Renal cortex interstitium (tissue), 11 donors: ENCODE measurements at regions not wholly inside any gene's neighbourhood (a gene's known extent, or its start where the extent isn't known, plus 50 kb on each side); places are given as distances from the start of the nearest gene placed in this dataset.
A peak's percentile ranks its signal among the peaks of the same experiment; 100 is the strongest.
"Not testable (repeated sequence)": the region's sequence is repeated elsewhere in the genome, so short reads cannot be mapped to it uniquely, and the experiment has no call there.

Source experiments
- DNase-seq, 11 donors: peaks; one replicate each; pipeline ENCODE4 v3.0.0-alpha.2; 2013; ENCODE audit warnings: low read depth in 9 of 11, low spot score in 4 of 11; ENCODE audit errors: extremely low read depth in 1 of 11

DNA sequence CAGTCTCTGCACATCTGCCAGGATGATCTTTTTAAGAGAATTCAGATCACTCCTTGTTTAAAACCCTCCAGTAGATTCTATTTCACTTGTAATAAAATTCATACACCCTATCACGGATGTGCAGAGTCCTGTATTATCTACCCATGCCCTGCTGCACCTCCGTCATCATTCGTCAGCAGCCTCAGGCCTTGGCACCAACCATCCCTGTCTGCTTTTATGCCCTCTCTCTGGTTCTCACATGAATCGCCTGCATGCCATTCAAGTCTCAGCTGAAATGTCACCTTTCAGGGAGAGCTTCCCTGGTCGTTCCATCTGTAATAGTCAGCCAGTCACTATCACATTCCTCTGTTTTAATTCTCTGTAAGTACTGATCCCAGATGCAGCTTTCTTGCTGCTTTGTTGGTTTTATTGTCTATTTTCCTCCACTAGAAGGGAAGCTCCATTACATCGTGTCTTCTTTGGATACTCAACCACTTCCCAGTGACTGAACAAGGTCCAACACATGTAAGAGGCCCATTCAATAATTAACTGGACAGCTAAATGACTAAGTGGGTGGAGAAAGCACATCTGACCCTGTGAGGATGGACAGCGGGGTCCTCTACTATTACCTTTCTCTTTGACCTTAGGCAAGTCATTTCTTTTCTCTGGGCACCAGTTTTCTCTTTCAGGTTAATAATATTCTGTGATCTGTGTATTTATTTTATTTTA, 81.2 kb upstream of the GOT2 start:
- no peak for DNase-seq

DNA sequence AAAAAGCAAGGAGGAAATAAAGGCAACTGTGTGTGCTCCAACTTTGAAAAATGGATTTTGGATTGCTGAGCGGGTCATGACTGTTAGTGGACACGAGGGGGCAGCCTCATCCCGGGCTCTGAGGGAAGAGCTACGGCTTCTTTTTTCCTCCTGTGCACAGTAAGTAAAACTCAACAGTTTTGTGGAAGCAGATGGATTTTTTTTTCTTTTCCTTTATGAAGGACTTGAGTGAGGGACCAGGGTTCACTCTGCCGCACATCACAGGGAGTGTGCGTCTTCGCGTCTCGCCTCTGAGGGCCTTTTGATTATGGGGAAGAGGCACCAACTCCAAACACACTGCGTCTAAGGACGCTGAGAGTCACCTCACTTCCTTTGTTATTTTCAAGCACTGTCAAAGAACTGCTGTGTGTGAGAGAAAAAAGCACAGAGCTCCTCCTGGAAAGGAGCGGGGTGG, 80.3 kb upstream of the GOT2 start:
- peak in 5 of 11 donors; percentile 29 to 50 (median 40) for DNase-seq

DNA sequence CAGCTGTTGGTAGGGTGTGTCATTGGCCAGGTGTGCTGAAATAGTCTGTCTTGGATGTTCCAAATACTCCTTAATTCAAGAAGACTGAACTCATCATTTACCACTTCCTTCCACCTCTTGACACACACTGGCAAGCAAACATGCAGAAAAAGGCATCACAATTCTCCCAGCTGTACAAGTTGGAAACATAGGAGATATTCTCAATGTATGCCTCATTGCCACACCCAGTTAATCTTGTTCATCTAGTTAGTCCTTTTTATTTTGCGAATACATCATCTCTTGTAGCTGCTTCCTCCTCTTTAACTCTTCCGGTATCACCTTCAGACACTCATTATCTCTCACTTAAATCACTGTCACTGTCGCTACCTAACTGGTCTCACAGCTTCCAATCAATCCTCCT, 75.1 kb upstream of the GOT2 start:
- DNase-seq, result no peak

DNA sequence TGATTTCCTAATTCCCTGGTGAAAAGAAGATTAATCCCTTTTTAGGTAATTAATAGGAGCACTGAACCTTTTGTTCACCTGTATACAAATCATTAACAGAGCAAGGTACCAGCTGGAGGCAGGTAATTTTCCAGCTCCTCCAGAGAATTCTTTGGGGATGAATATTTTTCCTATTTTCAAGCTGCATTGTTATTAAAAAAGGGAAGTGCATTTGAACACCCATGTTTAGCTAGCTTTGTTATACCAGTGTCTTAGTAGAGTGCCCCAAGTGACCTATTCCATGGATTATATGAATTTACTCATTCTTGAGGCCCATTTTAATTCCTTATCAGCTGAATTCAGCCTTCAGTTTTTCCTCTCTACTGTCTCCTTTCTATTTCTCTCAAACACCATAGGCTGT, 73.2 kb upstream of the GOT2 start:
- no peak for DNase-seq

DNA sequence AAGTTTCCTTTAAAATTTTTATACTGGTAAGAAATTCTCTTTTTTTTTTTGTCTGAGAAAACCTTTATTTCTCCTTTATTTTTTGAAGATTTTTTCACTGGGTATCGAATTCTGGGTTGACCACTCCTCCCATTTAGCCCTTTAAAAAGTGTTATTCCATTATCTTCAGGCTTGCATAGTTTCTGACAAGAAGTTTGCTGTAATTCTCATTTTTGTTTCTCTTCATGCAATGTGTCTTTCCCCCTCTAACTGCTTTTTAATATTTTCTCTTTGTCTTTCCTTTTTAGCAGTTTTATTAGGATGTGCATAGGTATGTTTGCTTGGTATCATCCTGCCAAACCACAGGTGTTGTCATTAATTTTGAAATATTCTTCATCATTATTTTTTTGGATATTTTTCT, 67.7 kb upstream of the GOT2 start:
- no peak for DNase-seq

DNA sequence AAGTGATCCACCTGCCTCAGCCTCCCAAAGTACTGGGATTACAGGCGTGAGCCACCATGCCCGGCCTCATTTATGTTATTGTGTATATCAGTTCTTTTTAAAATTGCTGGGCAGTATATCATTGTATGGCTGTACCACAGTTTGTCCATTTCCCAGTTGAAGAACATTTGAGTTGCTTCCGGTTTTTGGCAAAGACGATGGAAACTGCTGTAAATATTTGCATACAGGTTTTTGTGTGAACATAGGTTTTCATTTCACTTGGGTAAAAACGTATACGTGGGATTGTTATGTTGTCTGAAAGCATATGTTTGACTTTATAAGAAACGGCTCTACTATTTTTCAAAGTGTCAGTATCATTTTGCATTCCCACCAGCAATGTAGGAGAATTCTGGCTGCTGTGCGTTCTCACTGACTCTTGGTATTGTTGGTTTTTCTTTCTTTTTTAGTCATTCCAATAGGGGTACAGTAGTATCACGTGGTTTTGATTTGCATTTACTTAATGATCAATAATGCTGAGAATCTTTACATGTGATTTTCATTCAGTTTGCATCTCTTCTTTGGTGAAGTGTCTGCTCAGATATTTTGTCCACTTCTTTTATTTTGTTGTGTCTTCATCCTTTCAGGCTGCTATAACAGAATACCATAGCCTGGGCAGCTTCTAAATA, 63.2 kb upstream of the GOT2 start:
- DNase-seq, result no peak

DNA sequence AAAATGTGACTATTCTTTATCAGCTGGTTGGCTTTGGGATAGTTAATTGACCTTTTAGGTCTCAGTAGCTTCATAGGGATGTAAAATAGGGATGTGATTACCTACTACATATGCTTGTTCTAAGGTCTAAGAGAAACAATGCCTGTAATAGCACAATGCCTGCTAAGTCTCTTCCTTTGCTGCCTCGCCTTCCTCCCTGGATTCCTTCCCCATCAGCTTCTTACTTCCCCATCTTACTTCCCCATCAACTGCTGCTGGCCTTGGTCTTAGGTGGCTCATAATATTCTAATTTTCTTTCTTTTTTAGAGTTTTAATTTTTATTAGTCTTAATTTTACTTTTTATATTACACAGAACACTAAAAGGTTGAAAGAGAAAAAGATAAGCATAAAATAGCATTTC, 59.2 kb upstream of the GOT2 start:
- no peak for DNase-seq

DNA sequence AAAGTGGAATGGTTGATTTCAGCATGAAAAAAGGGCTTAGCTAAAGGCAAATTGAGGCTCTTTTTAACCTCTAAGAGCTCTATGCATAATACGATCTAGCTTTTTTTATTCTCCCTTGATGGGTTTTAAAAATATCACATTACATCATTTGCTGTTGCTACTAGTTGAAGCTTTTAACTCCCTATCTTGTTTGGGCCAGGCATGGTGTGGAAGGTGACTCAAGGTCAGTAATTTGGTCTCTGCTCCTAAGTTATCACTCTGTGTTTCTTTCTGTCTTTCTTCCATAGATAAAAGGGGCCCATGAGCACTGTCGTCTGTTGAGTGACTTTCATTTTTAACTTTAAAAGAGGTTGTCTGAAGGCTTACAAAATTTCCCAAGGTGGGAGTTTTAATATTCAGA, 58.1 kb upstream of the GOT2 start:
- DNase-seq, result no peak

DNA sequence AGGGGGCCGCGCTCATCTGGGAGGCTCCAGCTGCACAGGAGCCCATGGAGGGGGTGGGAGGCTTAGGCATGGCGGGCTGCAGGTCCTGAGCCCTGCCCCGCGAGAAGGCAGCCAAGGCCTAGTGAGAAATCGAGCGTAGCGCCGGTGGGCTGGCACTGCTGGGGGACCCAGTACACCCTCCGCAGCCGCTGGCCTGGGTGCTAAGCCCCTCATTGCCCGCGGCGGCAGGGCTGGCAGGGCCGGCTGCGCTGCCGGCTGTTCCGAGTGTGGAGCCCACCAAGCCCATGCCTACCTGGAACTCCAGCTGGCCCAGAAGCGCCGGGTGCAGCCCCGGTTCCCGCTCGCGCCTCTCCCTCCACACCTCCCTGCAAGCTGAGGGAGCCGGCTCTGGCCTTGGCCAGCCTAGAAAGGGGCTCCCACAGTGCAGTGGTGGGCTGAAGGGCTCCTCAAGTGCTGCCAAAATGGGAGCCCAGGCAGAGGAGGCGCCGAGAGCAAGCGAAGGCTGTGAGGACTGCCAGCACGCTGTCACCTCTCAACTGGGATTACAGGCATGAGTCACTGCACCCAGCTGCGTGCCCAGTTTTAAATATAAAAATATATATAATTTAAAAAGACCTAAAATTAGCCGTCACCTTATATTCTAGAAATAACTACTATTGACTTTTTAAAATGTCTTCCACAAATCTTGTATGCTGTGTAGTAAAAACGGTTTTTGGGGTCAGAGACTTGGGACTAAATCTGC, 56.9 kb upstream of the GOT2 start:
- DNase-seq, result not testable (repeated sequence)

DNA sequence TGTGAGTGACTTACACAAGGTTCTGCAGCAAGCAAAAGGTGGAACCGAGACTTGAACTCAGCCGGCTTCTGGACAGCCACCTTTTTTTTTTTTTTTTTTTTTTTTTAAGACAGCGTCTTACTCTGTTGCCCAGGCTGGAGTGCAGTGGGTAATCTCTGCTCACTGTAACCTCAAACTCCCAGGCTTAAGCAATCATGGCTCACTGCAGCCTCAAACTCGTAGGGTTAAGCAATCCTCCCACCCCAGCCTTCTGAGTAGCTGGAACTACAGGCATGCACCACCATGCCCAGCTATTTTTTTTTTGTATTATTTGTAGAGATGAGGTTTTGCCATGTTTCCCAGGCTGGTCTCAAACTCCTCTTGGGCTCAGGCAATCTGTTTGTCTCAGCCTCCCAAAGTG, 55.2 kb upstream of the GOT2 start:
- DNase-seq, result no peak
